ENCODE measurements at regions not wholly inside any gene's neighbourhood (a gene's known extent, or its start where the extent isn't known, plus 50 kb on each side); places are given as distances from the start of the nearest gene placed in this dataset.

DNA sequence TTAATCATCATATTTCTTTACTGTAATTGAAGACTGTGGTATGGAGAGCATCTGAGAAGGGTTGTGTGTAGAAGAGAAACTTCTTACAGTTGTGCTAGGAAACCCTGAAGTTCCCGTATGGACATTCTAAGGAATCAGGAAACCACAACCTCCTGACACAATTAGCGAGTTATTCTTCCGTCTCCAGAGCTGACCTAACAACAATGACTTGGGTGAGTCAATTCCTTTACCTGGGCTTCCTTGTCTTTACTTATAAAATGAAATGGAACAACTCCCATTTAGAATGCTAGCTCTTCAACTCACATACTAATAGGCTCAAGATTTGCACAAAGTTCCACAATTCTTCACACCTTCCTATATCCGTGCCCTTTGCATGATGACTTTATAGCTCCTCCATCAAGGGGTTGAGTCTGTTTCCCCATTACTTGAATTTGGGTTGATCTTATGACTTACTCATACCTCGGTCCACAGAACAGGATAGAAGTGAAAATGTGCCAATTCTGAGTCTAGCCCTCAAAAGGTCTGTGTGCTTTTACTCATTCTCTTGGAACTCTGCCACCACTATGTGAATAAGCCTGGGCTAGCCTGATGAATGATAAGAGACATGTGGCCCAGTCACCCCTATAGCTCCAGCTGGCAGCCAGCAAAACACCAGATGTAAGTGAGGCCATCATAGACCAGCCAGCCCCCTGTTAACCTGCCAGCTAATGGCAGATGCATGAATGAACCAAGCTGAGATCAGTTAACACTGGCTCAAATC, 459.4 kb downstream of the ETNK1 start:
- TF ChIP-seq, protein P1, sequence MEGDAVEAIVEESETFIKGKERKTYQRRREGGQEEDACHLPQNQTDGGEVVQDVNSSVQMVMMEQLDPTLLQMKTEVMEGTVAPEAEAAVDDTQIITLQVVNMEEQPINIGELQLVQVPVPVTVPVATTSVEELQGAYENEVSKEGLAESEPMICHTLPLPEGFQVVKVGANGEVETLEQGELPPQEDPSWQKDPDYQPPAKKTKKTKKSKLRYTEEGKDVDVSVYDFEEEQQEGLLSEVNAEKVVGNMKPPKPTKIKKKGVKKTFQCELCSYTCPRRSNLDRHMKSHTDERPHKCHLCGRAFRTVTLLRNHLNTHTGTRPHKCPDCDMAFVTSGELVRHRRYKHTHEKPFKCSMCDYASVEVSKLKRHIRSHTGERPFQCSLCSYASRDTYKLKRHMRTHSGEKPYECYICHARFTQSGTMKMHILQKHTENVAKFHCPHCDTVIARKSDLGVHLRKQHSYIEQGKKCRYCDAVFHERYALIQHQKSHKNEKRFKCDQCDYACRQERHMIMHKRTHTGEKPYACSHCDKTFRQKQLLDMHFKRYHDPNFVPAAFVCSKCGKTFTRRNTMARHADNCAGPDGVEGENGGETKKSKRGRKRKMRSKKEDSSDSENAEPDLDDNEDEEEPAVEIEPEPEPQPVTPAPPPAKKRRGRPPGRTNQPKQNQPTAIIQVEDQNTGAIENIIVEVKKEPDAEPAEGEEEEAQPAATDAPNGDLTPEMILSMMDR (IDR thresholded peaks at IDR 0.05): no peak
- TF ChIP-seq EZH2 (IDR thresholded peaks at IDR 0.05; ENCODE audit: borderline replicate concordance, insufficient read depth, low read depth, low read length, poor library complexity, severe bottlenecking): no peak

Data from B cell (primary cell).